Activated naive CD4-positive, alpha-beta T cell treated with anti-CD3 and anti-CD28 coated beads for 36 hours (primary cell): ENCODE measurements at regions not wholly inside any gene's neighbourhood (a gene's known extent, or its start where the extent isn't known, plus 50 kb on each side); places are given as distances from the start of the nearest gene placed in this dataset.
"Not testable (repeated sequence)": the region's sequence is repeated elsewhere in the genome, so short reads cannot be mapped to it uniquely, and the experiment has no call there.

Experiments used
- CTCF ChIA-PET: fragments of 350-600 bp; sonication (Branson Sonifier 250); formaldehyde crosslinking; loops from one replicate; lab custom pipeline; 2021; ENCODE audit warnings: antibody characterized with exemption; lab: Charles Lee
- DNase-seq: peaks from one replicate; pipeline ENCODE4 v3.0.0-alpha.2; 2020
- H3K27ac Mint-ChIP-seq: one replicate; pipeline ENCODE4 v1.8.0; 2021; ENCODE audit warnings: mild to moderate bottlenecking, mixed read lengths
- H3K27me3 Mint-ChIP-seq: one replicate; pipeline ENCODE4 v1.8.0; 2021; ENCODE audit warnings: low read depth, mixed read lengths
- H3K36me3 Mint-ChIP-seq: one replicate; pipeline ENCODE4 v1.8.0; 2021; ENCODE audit warnings: low read depth, mixed read lengths
- H3K4me1 Mint-ChIP-seq: one replicate; pipeline ENCODE4 v1.8.0; 2021; ENCODE audit warnings: low read depth, mixed read lengths
- H3K4me3 Mint-ChIP-seq: one replicate; pipeline ENCODE4 v1.8.0; 2021; ENCODE audit warnings: mild to moderate bottlenecking, moderate library complexity, mixed read lengths
- H3K9me3 Mint-ChIP-seq: one replicate; pipeline ENCODE4 v1.8.0; 2021; ENCODE audit warnings: mixed read lengths
- intact Hi-C: fragments of 100-400 bp; cut with micrococcal nuclease; formaldehyde crosslinking; loops from one replicate; pipeline ENCODE4 v1.15.1; 2023

DNA sequence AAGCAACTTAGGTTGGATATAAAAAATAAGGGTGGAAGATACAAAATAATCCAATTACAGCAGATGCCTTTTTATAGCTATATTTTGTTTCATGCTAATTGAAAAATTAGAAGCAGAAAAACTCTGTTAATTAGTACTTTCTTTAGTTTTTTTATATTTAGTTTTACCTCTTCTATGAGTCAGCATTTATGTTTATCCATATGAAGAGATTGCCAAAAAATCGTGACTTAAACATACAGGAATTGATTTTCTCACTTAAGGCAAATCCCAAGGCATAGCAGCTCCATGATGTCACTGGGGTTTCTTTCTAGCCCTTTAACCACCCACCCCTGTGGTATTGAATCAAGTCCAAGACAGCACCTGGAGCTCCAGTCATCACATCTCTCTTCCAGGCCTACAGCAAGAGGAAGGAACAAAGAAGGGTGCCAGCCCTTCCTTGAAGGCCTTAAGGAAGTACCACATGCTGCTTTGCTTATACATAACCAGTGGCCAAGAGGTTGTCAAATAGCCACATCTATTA, 365.8 kb upstream of the TENM3 start:
- H3K9me3 Mint-ChIP-seq = no peaks in the 10 kb centered on the region
- no peak overlapping the region for H3K4me3 Mint-ChIP-seq
- H3K27me3 Mint-ChIP-seq = no peaks in the 10 kb centered on the region
- CTCF ChIA-PET = no interaction called here
- intact Hi-C loops = no loop called here
- no peaks in the 10 kb centered on the region for H3K36me3 Mint-ChIP-seq
- no peaks in the 10 kb centered on the region for H3K4me1 Mint-ChIP-seq
- no peak for DNase-seq
- no peak overlapping the region for H3K27ac Mint-ChIP-seq

DNA sequence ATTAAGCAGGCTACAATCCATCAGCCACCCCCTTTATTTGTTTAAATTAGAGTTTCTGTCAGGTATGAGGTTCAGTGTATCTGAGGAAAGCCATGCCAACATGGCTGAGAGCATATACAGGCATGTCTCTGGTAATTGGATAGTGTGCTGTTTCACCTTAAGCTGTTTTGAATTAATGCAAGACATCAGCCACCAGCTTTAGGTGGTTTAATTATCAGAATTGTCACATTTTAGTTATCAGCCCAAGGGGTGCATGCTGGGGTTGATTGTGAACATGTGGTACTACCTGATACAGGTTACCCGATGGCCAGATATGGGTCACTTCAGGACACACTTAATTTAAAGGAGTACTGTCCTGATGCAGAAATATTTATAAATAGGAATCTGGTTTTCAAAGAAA, 353.2 kb upstream of the TENM3 start:
- H3K36me3 Mint-ChIP-seq = no peaks in the 10 kb centered on the region
- H3K27ac Mint-ChIP-seq = no peak overlapping the region
- DNase-seq = no peak
- H3K9me3 Mint-ChIP-seq = peaks cover 12% of the 10 kb centered on the region
- no peaks in the 10 kb centered on the region for H3K27me3 Mint-ChIP-seq
- H3K4me3 Mint-ChIP-seq = no peak overlapping the region
- intact Hi-C loops = no loop called here
- CTCF ChIA-PET = no interaction called here
- no peaks in the 10 kb centered on the region for H3K4me1 Mint-ChIP-seq

- intact Hi-C loops = no loop called here
- Mint-ChIP-seq H3K27ac (no peak overlapping the region), H3K9me3 (peaks cover 12% of the 10 kb centered on the region), H3K4me3 (no peak overlapping the region), H3K4me1 (no peaks in the 10 kb centered on the region), H3K36me3 (no peaks in the 10 kb centered on the region), H3K27me3 (no peaks in the 10 kb centered on the region)
- CTCF ChIA-PET = interaction anchor here (0.6 kb wide), 1 partner anchor 250 kb away, joined by 4 read pairs; no protein-coding TSS in a partner anchor
- no peak for DNase-seq
Measured at GRCh38 chr4:181890911-181891310, 352.3 kb upstream of the TENM3 start.

DNA sequence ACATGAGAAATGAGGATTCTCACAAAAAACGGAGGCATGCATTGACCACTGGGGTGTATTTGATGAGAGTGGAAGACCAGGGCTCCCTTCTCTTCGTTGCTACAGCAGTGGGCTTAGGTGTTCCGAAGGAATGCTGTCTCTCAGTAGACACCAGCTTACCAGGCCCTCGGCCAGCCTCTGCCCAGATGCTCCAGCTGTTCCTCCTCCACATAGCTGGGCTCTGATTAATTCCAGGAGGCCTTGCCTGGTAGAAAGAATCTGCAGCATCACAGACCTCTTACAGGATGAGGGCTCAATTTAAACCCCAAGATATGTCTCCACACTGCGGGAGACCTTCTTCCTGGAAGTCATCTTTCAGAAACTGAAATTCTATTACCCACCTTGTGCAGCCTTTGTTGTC, 346.6 kb upstream of the TENM3 start:
- H3K27ac Mint-ChIP-seq = no peak overlapping the region
- intact Hi-C loops = no loop called here
- no peak overlapping the region for H3K4me3 Mint-ChIP-seq
- no peak for DNase-seq
- H3K27me3 Mint-ChIP-seq = no peaks in the 10 kb centered on the region
- no peaks in the 10 kb centered on the region for H3K4me1 Mint-ChIP-seq
- H3K36me3 Mint-ChIP-seq = no peaks in the 10 kb centered on the region
- H3K9me3 Mint-ChIP-seq = peaks cover 13% of the 10 kb centered on the region
- CTCF ChIA-PET = no interaction called here

- H3K4me3 Mint-ChIP-seq = no peak overlapping the region
- no peaks in the 10 kb centered on the region for H3K27me3 Mint-ChIP-seq
- H3K9me3 Mint-ChIP-seq = peaks cover 10% of the 10 kb centered on the region
- no peak for DNase-seq
- CTCF ChIA-PET = no interaction called here
- intact Hi-C loops = no loop called here
- H3K36me3 Mint-ChIP-seq = no peaks in the 10 kb centered on the region
- H3K27ac Mint-ChIP-seq = no peak overlapping the region
- no peaks in the 10 kb centered on the region for H3K4me1 Mint-ChIP-seq
Measured at GRCh38 chr4:181897935-181898334, 345.3 kb upstream of the TENM3 start.

DNA sequence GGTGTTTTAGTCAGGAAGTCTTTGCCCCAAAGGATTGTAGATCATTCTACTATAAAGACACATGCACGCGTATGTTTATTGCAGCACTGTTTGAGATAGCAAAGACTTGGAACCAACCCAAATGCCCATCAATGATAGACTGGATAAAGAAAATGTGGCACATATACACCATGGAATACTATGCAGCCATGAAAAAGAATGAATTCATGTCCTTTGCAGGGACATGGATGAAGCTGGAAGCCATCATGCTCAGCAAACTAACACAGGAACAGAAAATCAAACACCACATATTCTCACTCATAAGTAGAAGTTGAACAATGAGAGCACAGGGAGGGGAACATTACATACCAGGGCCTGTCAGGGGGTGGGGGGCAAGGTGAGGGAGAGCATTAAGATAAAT, 340.8 kb upstream of the TENM3 start:
- DNase-seq, H3K36me3 Mint-ChIP-seq, H3K27ac Mint-ChIP-seq, H3K4me3 Mint-ChIP-seq, CTCF ChIA-PET, H3K4me1 Mint-ChIP-seq, H3K27me3 Mint-ChIP-seq, intact Hi-C loops: not testable (repeated sequence)
- H3K9me3 Mint-ChIP-seq = peaks cover 16% of the 10 kb centered on the region

DNA sequence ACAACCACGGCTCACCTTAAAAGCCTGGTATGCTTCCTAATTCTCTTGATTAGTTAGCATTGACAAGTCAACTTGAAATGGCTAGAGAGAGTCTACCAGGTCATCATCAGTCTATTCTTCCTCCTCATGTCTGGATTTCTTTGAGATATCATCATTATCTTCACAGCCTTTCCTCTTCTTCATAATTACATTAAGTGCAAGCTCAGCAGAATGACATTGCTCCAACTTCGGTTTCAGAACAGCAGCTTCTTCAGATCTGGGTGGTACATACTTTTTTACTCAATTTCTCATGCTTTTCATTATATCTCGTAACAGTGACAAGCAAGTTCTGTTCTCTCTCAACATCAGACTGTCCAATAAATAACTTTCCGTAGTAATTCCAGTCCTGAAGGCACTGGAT, 337.5 kb upstream of the TENM3 start:
- H3K4me1 Mint-ChIP-seq = no peaks in the 10 kb centered on the region
- H3K4me3 Mint-ChIP-seq = no peak overlapping the region
- intact Hi-C loops = no loop called here
- no peak for DNase-seq
- H3K27me3 Mint-ChIP-seq = no peaks in the 10 kb centered on the region
- H3K9me3 Mint-ChIP-seq = peaks cover 12% of the 10 kb centered on the region
- no peaks in the 10 kb centered on the region for H3K36me3 Mint-ChIP-seq
- no peak overlapping the region for H3K27ac Mint-ChIP-seq
- CTCF ChIA-PET = no interaction called here

GRCh38 chr4:181908168-181908567, 335.0 kb upstream of the TENM3 start:
- Mint-ChIP-seq H3K36me3 (peaks cover 2% of the 10 kb centered on the region), H3K4me3 (no peak overlapping the region), H3K27ac (no peak overlapping the region), H3K4me1 (no peaks in the 10 kb centered on the region), H3K27me3 (no peaks in the 10 kb centered on the region), H3K9me3 (peaks cover 16% of the 10 kb centered on the region)
- CTCF ChIA-PET = no interaction called here
- DNase-seq = no peak
- intact Hi-C loops = no loop called here

DNA sequence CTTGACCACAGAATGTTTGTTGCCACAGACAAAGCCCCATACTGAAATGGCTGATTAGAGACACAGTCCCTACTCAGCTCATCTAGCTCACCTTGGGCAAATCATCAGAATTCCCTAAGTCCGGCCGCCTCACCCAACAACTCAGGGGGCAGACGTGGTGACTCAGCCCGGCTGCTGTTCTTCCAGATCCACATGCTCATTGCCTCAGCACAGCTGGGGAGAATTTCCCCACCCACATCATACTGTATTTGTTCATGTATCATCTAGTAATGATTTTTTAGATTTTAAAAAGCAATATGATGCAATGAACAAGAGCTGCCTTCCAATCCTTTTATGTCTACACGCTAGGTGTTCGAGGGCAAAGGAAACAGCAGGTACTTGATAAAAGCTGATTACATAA, 333.8 kb upstream of the TENM3 start:
- Mint-ChIP-seq H3K4me1 (no peaks in the 10 kb centered on the region), H3K27ac (no peak overlapping the region), H3K27me3 (no peaks in the 10 kb centered on the region), H3K9me3 (peaks cover 14% of the 10 kb centered on the region), H3K36me3 (peaks cover 2% of the 10 kb centered on the region), H3K4me3 (no peak overlapping the region)
- no peak for DNase-seq
- CTCF ChIA-PET = no interaction called here
- intact Hi-C loops = no loop called here

DNA sequence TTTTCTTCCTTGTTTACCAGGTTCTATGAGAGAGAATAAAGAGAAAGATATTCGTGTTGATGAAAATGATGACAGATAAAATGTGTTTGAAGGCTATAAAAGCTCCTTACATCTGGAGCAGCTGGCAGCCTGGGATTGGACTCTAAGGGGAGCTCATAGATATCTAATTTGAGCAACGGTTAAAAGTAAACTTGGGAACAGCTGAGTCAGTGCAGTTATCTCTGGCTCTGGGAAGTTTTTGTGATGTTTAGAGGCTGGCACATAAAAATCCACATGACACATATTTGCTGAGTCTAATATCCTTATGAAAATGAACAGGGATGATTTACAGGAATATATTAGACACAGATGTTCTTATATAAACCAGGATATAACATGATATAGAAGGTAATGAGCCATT, 331.8 kb upstream of the TENM3 start:
- CTCF ChIA-PET = no interaction called here
- Mint-ChIP-seq H3K27me3 (no peaks in the 10 kb centered on the region), H3K27ac (no peak overlapping the region), H3K9me3 (peaks cover 12% of the 10 kb centered on the region), H3K36me3 (peaks cover 2% of the 10 kb centered on the region), H3K4me3 (no peak overlapping the region), H3K4me1 (no peaks in the 10 kb centered on the region)
- DNase-seq = no peak
- intact Hi-C loops = no loop called here

DNA sequence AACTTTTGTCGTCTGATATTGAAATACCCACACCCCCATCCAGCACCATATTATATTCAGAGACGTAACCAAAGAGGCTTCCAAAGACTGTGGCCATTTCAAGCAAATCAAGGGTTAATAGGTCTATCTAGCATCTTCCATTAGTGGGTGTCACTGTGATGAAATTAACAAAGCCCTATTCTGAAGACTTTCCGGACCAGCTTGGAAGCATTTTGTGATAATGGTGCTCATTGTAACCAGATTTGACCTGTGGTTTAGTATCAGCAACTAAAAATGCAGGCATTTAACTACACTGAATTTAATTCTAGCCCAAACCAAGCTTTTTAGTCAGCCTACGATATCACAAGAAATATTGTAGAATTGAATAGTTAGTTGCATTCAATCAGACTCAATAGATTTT, 309.7 kb upstream of the TENM3 start:
- no peaks in the 10 kb centered on the region for H3K27me3 Mint-ChIP-seq
- no peaks in the 10 kb centered on the region for H3K4me1 Mint-ChIP-seq
- no peak overlapping the region for H3K4me3 Mint-ChIP-seq
- H3K9me3 Mint-ChIP-seq = peaks cover 12% of the 10 kb centered on the region
- intact Hi-C loops = no loop called here
- no peak for DNase-seq
- no peak overlapping the region for H3K27ac Mint-ChIP-seq
- CTCF ChIA-PET = no interaction called here
- no peaks in the 10 kb centered on the region for H3K36me3 Mint-ChIP-seq

GRCh38 chr4:181938631-181939030, 304.6 kb upstream of the TENM3 start:
- Mint-ChIP-seq H3K9me3 (peaks cover 3% of the 10 kb centered on the region), H3K4me1 (no peaks in the 10 kb centered on the region), H3K4me3 (no peak overlapping the region), H3K36me3 (no peaks in the 10 kb centered on the region), H3K27ac (no peak overlapping the region), H3K27me3 (no peaks in the 10 kb centered on the region)
- DNase-seq = no peak
- CTCF ChIA-PET = no interaction called here
- intact Hi-C loops = no loop called here

- Mint-ChIP-seq H3K36me3 (no peaks in the 10 kb centered on the region), H3K9me3 (peaks cover 3% of the 10 kb centered on the region), H3K4me1 (no peaks in the 10 kb centered on the region), H3K27me3 (no peaks in the 10 kb centered on the region), H3K4me3 (no peak overlapping the region), H3K27ac (no peak overlapping the region)
- intact Hi-C loops = no loop called here
- no peak for DNase-seq
- CTCF ChIA-PET = interaction anchor here (0.6 kb wide), 1 partner anchor 196 kb away, joined by 5 read pairs; no protein-coding TSS in a partner anchor
Measured at GRCh38 chr4:181939199-181939945, 303.8 kb upstream of the TENM3 start.
